GM21619 (cell line): ENCODE measurements at regions not wholly inside any gene's neighbourhood (a gene's known extent, or its start where the extent isn't known, plus 50 kb on each side); places are given as distances from the start of the nearest gene placed in this dataset.

Experiments
- ATAC-seq: cut with Tn5 transposase; IDR thresholded peaks from one replicate; pipeline ENCODE4 v1.9.1; 2021; ENCODE audit not compliant: unreplicated experiment

GRCh38 chr9:88233091-88233490 lies 94.8 kb upstream of the SPATA31C2 start:
- no peak for ATAC-seq

- no peak for ATAC-seq
These were observed 92.3 kb upstream of the SPATA31C2 start for GRCh38 chr9:88230612-88231011.

GRCh38 chr9:88229434-88229833 lies 91.2 kb upstream of the SPATA31C2 start:
- no peak for ATAC-seq

GRCh38 chr9:88224938-88225337 lies 86.7 kb upstream of the SPATA31C2 start:
- ATAC-seq: no peak

GRCh38 chr9:88221105-88221504 lies 82.8 kb upstream of the SPATA31C2 start:
- no peak for ATAC-seq

- ATAC-seq: no peak
These were observed 82.4 kb upstream of the SPATA31C2 start for GRCh38 chr9:88220652-88221051.

GRCh38 chr9:88219601-88220000 lies 81.3 kb upstream of the SPATA31C2 start:
- ATAC-seq: no peak

GRCh38 chr9:88218726-88219125 lies 80.5 kb upstream of the SPATA31C2 start:
- ATAC-seq: no peak

GRCh38 chr9:88216126-88216995 lies 78.1 kb upstream of the SPATA31C2 start:
- ATAC-seq: no peak

GRCh38 chr9:88215196-88216125 lies 77.2 kb upstream of the SPATA31C2 start:
- no peak for ATAC-seq

GRCh38 chr9:88202321-88202720 lies 64.0 kb upstream of the SPATA31C2 start:
- ATAC-seq: no peak

- no peak for ATAC-seq
These were observed 60.1 kb upstream of the SPATA31C2 start for GRCh38 chr9:88198341-88198807.

- ATAC-seq: no peak
These were observed 59.6 kb upstream of the SPATA31C2 start for GRCh38 chr9:88197781-88198340.

GRCh38 chr9:88197016-88197415 lies 58.7 kb upstream of the SPATA31C2 start:
- ATAC-seq: no peak

- ATAC-seq: no peak
These were observed 58.0 kb upstream of the SPATA31C2 start for GRCh38 chr9:88196142-88196790.

GRCh38 chr9:88193766-88194165 lies 55.5 kb upstream of the SPATA31C2 start:
- no peak for ATAC-seq

GRCh38 chr9:88191456-88191855 lies 53.2 kb upstream of the SPATA31C2 start:
- no peak for ATAC-seq

- ATAC-seq: no peak
These were observed 51.1 kb upstream of the SPATA31C2 start for GRCh38 chr9:88189371-88189770.
